NCI-H1417 treated with DMSO at 0.1 percent for 48 hours (cell line): ENCODE measurements at regions not wholly inside any gene's neighbourhood (a gene's known extent, or its start where the extent isn't known, plus 50 kb on each side); places are given as distances from the start of the nearest gene placed in this dataset.

Experiments used
- DNase-seq: peaks from one replicate; lab custom pipeline; 2025; lab: John Stamatoyannopoulos, UW

- no peak for DNase-seq
Observed at GRCh38 chr1:184219414-184219813, 167.4 kb upstream of the C1orf21 start.

DNA sequence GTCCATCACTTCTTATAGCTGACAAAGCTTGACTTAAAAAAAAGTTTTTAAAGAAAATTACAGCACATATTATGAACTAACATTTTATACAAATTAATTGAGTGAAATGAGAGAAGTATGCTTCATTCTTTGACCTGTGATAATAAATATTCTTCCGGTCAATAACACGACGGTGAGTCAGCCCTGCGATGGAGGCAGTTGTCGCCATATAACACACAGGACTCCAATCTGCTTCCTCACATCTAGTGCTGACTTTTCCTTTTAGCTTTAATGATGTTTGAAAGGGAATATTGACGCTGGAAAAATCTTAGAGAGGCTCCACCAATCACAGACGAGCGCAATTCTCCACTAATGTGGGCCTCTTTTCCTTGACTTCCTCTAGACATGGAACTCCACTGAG lies 166.9 kb upstream of the C1orf21 start:
- no peak for DNase-seq

DNA sequence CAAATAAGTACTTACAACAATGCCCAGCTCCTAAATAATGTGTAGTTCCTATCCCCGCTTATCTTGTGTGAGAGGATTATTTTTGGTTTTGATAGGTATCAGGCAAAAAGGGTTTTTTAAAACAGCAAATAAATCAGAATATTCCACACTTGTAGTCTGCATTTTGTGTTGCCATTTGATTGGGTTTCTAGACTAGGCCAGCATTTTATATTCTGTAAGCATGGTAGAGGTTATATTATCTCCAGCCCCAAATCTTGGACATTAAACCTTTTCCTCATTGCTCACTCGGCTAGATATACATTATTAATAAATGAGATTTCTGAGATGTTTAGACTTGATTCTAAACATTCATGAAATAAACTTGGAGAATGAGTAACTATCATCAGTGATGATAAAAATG lies 165.7 kb upstream of the C1orf21 start:
- no peak for DNase-seq

GRCh38 chr1:184222652-184223052 lies 164.2 kb upstream of the C1orf21 start:
- DNase-seq = no peak

GRCh38 chr1:184223216-184223615 lies 163.6 kb upstream of the C1orf21 start:
- no peak for DNase-seq

GRCh38 chr1:184225283-184226099 lies 161.3 kb upstream of the C1orf21 start:
- DNase-seq = no peak

DNA sequence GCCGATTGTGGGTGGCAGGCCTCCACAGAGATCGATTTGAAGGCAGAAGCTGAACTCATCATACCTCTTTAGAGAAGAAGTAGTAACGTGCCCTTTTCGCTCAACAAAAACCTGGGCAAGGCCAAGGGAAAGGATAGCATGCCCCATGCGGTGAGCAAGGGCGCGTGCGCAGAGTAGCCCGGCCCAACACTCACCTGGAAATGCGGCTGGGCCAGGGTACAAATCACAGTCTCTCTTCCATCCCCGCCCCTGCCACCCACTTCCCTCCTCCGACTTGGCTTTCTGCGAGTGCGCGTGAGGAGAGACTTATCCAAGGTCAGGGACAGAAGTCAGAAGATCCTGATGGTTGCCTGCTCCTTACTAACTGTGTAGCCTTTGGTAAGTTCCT lies 160.7 kb upstream of the C1orf21 start:
- DNase-seq = no peak

DNA sequence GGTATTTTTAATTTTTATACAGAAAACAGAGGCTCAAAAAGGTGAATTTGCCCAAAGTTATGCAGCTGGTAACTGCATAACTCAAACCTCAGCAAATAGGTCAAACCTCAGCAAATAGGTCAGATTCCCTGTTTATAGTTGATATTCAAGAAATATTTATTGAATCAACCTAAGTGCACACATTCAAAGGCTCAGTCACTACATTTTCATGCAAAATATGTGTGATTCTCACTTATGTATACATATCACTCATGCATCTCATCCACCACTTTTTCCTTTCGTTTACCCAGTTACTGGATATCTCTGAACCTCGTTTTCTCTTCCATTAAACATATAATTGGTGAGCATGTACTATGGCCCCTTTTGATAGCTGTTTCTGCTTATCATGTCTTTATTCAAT lies 158.3 kb upstream of the C1orf21 start:
- DNase-seq = no peak

GRCh38 chr1:184237588-184237987 lies 149.2 kb upstream of the C1orf21 start:
- DNase-seq = no peak

DNA sequence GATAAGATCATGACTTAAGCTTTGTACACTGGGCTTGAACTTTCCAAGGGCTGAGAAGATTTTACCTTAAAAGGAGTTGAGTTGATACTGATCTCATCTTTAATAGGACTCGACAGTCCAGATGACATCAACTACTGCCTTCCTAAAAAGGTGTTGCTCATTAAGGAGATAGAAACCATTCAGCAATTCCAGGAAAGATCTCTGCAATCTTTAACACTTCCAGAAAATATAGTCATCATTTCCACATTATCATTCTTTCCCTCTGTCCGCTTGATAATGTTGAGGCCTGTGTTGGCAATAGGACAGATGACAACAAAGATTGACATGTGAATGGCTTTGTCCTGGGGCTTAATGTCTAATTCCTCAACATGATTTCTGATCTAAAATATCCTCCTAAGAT lies 145.4 kb upstream of the C1orf21 start:
- no peak for DNase-seq

DNA sequence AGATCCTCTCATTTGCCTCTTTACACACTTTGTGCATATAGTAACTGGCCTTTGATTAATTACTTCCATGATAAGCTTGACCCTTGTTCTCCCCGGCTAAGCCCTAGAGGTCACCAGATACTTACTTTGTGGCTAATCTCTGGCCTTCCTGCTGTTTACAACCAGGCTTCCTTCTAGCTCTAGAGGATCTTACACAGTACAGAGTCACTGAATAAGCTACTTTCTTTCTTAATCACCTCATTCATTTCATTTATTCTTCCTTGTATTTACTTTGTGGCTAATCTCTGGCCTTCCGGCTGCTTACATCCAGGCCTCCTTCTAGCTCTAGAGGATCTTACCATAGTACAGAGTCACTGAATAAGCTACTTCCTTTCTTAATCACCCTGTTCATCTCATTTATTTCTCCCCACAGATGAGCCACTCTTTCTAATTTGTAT lies 144.3 kb upstream of the C1orf21 start:
- no peak for DNase-seq

DNA sequence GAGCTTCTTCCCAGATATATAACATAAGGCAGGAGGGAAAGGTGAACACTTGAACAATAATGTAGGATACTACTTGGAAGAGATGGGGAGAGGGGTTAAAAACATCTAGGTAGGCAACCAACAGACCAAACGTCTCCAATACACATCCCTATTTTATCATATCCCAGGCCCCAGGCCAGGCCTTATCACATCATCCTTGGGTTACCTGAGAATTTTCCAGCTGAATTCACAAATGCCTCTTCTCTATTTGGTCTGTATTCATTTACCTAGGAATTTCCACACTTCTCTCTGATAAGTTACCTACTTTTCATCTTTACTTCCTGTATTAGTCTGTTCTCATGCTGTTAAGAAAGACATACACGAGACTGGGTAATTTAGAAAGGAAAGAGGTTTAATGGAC lies 141.9 kb upstream of the C1orf21 start:
- DNase-seq = no peak

GRCh38 chr1:184247671-184248070 lies 139.2 kb upstream of the C1orf21 start:
- DNase-seq = no peak

- DNase-seq = no peak
Observed at GRCh38 chr1:184253921-184254320, 132.9 kb upstream of the C1orf21 start.

GRCh38 chr1:184254849-184255248 lies 132.0 kb upstream of the C1orf21 start:
- no peak for DNase-seq

GRCh38 chr1:184255560-184255959 lies 131.3 kb upstream of the C1orf21 start:
- DNase-seq = no peak

GRCh38 chr1:184257873-184258272 lies 129.0 kb upstream of the C1orf21 start:
- DNase-seq = no peak

DNA sequence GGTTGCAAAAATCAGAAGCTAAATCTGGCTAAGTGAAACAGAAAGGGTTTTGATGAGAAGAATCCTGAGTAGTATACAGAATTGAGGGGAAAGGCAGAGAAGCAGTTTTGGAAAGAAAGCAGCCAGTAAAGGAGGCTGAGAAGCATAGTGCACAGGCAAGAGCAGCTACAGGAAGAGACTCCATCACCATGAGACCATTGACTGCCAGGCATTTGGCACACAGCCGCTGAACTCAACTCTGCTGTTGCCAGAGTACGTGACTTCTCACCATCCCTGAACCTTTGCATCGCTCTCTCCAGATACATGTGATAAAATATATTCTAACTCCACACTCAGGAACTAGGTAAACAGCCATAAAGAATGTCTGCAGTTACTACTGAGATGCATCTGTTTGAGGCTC lies 128.3 kb upstream of the C1orf21 start:
- DNase-seq = no peak

DNA sequence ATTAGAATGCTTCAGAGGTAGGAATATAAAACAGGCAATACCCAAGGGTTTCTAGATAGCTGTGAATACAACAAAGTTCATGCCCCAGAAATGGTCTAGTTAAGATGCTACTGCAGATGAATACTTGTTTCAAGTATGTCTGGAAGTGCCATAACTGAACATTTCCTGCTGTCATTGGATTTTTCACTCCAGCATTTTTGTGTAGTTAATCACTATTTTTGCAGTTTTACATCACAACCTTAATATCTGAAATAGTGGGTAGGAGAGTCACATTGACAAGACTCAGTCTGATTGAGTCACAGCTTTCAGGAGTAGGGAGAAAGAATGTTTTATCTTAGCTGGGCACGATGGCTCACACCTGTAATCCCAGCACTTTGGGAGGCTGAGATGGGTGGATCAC lies 126.4 kb upstream of the C1orf21 start:
- no peak for DNase-seq

DNA sequence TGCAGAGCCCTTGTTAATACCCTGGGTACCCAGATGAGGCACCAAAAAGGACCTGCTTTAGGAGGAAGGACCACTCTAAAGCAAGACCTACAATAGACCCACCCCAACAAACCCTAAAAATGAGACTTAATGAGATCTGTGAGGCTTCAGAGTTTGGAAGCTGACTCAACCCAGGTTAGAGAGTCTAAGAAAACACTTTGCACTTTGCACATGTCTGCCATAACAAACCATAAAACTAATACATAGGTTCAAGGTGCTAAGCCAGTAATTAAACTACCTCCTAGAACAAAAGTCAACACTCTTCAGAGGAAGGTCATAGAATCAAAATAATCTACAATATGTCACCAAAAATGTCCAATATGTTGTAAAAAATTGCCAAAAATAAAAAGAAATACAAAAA lies 124.7 kb upstream of the C1orf21 start:
- DNase-seq = no peak

GRCh38 chr1:184267747-184268146 lies 119.1 kb upstream of the C1orf21 start:
- no peak for DNase-seq

- DNase-seq = no peak
Observed at GRCh38 chr1:184270556-184270955, 116.3 kb upstream of the C1orf21 start.

- DNase-seq = no peak
Observed at GRCh38 chr1:184272175-184272866, 114.5 kb upstream of the C1orf21 start.

- no peak for DNase-seq
Observed at GRCh38 chr1:184276416-184276815, 110.4 kb upstream of the C1orf21 start.
